GM23338 (cell line): ENCODE measurements at regions not wholly inside any gene's neighbourhood (a gene's known extent, or its start where the extent isn't known, plus 50 kb on each side); places are given as distances from the start of the nearest gene placed in this dataset.

Source experiments
- ATAC-seq: fragments of 200-7000 bp; cut with Tn5 transposase; 3 replicates; pipeline ENCODE4 v1.9.1; 2020
- DNase-seq: peaks from one replicate; pipeline ENCODE4 v3.0.0-alpha.2; 2015; ENCODE audit warnings: low spot score
- H2AFZ ChIP-seq: fragments of 200-600 bp; sonication (generic); 2 replicates; pipeline ENCODE4 v1.8.0; 2016; ENCODE audit warnings: antibody characterized with exemption, mild to moderate bottlenecking, moderate library complexity
- H3F3A ChIP-seq: fragments of 200-600 bp; sonication (generic); replicated peaks from 2 replicates; pipeline ENCODE4 v1.8.0; 2017; ENCODE audit warnings: antibody characterized with exemption, mixed run types, low read depth
- H3K27ac ChIP-seq: fragments of 200-600 bp; sonication (generic); 2 replicates; pipeline ENCODE4 v1.6.1; 2016; ENCODE audit warnings: low read depth
- H3K27me3 ChIP-seq: fragments of 200-600 bp; sonication (generic); 2 replicates; pipeline ENCODE4 v1.8.0; 2016; ENCODE audit warnings: mild to moderate bottlenecking, mixed run types, moderate library complexity; ENCODE audit not compliant: insufficient read depth
- H3K36me3 ChIP-seq: fragments of 200-600 bp; sonication (generic); 2 replicates; pipeline ENCODE4 v1.8.0; 2016; ENCODE audit warnings: mild to moderate bottlenecking; ENCODE audit not compliant: insufficient read depth
- H3K4me1 ChIP-seq: fragments of 200-600 bp; sonication (generic); 2 replicates; pipeline ENCODE4 v1.8.0; 2016; ENCODE audit warnings: mild to moderate bottlenecking, moderate library complexity; ENCODE audit not compliant: insufficient read depth
- H3K4me2 ChIP-seq: fragments of 200-600 bp; sonication (generic); 2 replicates; pipeline ENCODE4 v1.7.1; 2017; ENCODE audit warnings: mixed run types
- H3K4me3 ChIP-seq: fragments of 200-600 bp; sonication (generic); 2 replicates; pipeline ENCODE4 v1.6.1; 2016; ENCODE audit warnings: mixed run types
- H3K79me2 ChIP-seq: fragments of 200-600 bp; sonication (generic); replicated peaks from 2 replicates; pipeline ENCODE4 v1.8.0; 2017; ENCODE audit warnings: mild to moderate bottlenecking; ENCODE audit not compliant: insufficient read depth
- H3K9me2 ChIP-seq: fragments of 200-600 bp; sonication (generic); 2 replicates; pipeline ENCODE4 v1.8.0; 2017; ENCODE audit not compliant: insufficient read depth
- H4K20me1 ChIP-seq: fragments of 200-600 bp; sonication (generic); replicated peaks from 2 replicates; pipeline ENCODE4 v1.8.0; 2017; ENCODE audit warnings: mild to moderate bottlenecking; ENCODE audit not compliant: insufficient read depth
- H3K27ac Mint-ChIP-seq: 2 replicates; pipeline ENCODE4 v1.8.0; 2020; ENCODE audit warnings: inconsistent platforms, mild to moderate bottlenecking, moderate library complexity, mixed read lengths
- H3K27me3 Mint-ChIP-seq: 3 replicates; pipeline ENCODE4 v1.8.0; 2022; ENCODE audit warnings: low read depth, mild to moderate bottlenecking, moderate library complexity, mixed read lengths, inconsistent platforms; ENCODE audit not compliant: insufficient read depth, poor library complexity
- H3K36me3 Mint-ChIP-seq: 3 replicates; pipeline ENCODE4 v1.8.0; 2021; ENCODE audit warnings: low read depth, mild to moderate bottlenecking, inconsistent platforms, moderate library complexity, mixed read lengths
- H3K4me1 Mint-ChIP-seq: 3 replicates; pipeline ENCODE4 v1.8.0; 2020; ENCODE audit warnings: mild to moderate bottlenecking, inconsistent platforms, mixed read lengths
- H3K4me3 Mint-ChIP-seq: 3 replicates; pipeline ENCODE4 v1.8.0; 2021; ENCODE audit warnings: moderate library complexity, mild to moderate bottlenecking, inconsistent platforms, mixed read lengths
- H3K9me3 Mint-ChIP-seq: 3 replicates; pipeline ENCODE4 v1.8.0; 2020; ENCODE audit warnings: moderate library complexity, mild to moderate bottlenecking, inconsistent platforms, mixed read lengths
- CREB1 ChIP-seq: fragments of 250-450 bp; sonication (Bioruptor Pico); IDR thresholded peaks from 2 replicates; pipeline ENCODE4 v1.5.0; 2020; ENCODE audit warnings: low read depth, mild to moderate bottlenecking, moderate library complexity
- CTCF ChIP-seq, 2 experiments: fragments of 200-600 bp in 1 of 2; sonication (generic) in 1 of 2; conservative IDR thresholded peaks; 2 replicates each; pipeline versions ENCODE4 v1.5.1 to v1.6.1; 2016 to 2017; ENCODE audit warnings: antibody characterized with exemption in 2 of 2, low read depth in 2 of 2, mild to moderate bottlenecking in 2 of 2, moderate library complexity in 1 of 2
- ETS1 ChIP-seq: IDR thresholded peaks from 2 replicates; pipeline ENCODE4 v1.6.1; 2016; ENCODE audit warnings: antibody characterized with exemption
- EZH2 ChIP-seq: fragments of 200-600 bp; sonication (generic); IDR thresholded peaks from one replicate; pipeline ENCODE4 v1.8.0; 2017; ENCODE audit warnings: antibody characterized with exemption, mild to moderate bottlenecking, low read depth; ENCODE audit not compliant: unreplicated experiment
- EZH2phosphoT487 ChIP-seq: fragments of 200-600 bp; sonication (generic); IDR thresholded peaks from one replicate; pipeline ENCODE4 v1.8.1; 2018; ENCODE audit warnings: antibody characterized with exemption; ENCODE audit not compliant: unreplicated experiment
- JUNB ChIP-seq: IDR thresholded peaks from one replicate; pipeline ENCODE4 v1.6.1; 2016; ENCODE audit warnings: antibody characterized with exemption; ENCODE audit not compliant: unreplicated experiment
- NANOG ChIP-seq: IDR thresholded peaks from 2 replicates; pipeline ENCODE4 v1.6.1; 2016; ENCODE audit warnings: antibody characterized with exemption, borderline replicate concordance
- POLR2AphosphoS5 ChIP-seq: IDR thresholded peaks from 2 replicates; pipeline ENCODE4 v1.6.1; 2016; ENCODE audit warnings: antibody characterized with exemption, low read depth
- REST ChIP-seq: IDR thresholded peaks from one replicate; pipeline ENCODE4 v1.6.1; 2018; ENCODE audit warnings: antibody characterized with exemption; ENCODE audit not compliant: unreplicated experiment
- STAT1 ChIP-seq: IDR thresholded peaks from one replicate; pipeline ENCODE4 v1.6.1; 2016; ENCODE audit warnings: antibody characterized with exemption; ENCODE audit not compliant: unreplicated experiment
- ZNF114 ChIP-seq: fragments of 250-450 bp; sonication (Bioruptor Pico); IDR thresholded peaks from 2 replicates; pipeline ENCODE4 v1.5.0; 2020; ENCODE audit warnings: mild to moderate bottlenecking, moderate library complexity
- ZNF331 ChIP-seq: fragments of 250-450 bp; sonication (Bioruptor Pico); IDR thresholded peaks from 2 replicates; pipeline ENCODE4 v1.5.0; 2020; ENCODE audit warnings: low read depth, mild to moderate bottlenecking, moderate library complexity
- TF ChIP-seq, protein P1 (sequence below): fragments of 250-450 bp; sonication (Bioruptor Pico); IDR thresholded peaks from 2 replicates; pipeline ENCODE4 v1.5.0; 2020; ENCODE audit warnings: mild to moderate bottlenecking, moderate library complexity

DNA sequence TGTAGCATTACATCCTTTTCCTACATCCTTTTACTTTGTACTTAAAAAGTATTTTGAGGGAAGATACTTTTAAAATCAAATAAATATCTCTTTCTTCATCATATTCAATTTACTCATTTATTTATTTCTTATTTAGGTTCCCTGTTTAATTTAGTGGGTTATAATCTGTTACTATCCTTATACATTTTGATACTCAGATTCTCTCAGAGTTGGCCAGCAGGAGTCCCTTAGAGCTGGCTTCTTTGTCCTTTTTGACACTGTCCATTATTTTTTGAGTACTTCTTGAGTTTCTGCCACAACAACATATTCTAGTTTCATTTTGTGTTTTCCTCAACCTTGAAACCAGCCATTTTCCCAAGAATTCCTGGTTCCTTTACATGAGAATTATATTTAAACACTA, 111.6 kb upstream of the DCBLD2 start:
- H3K79me2 ChIP-seq: no peaks in the 10 kb centered on the region
- ATAC-seq: no peak
- H3K27ac Mint-ChIP-seq: no peak overlapping the region
- no peak for DNase-seq
- H3K27me3 ChIP-seq: no peaks in the 10 kb centered on the region
- no peaks in the 10 kb centered on the region for H3K4me1 Mint-ChIP-seq
- H3K9me3 Mint-ChIP-seq: no peaks in the 10 kb centered on the region
- H3K36me3 ChIP-seq: no peaks in the 10 kb centered on the region
- H3K4me1 ChIP-seq: no peaks in the 10 kb centered on the region
- H3F3A ChIP-seq: no peaks in the 10 kb centered on the region
- H3K4me2 ChIP-seq: no peak overlapping the region
- H3K27me3 Mint-ChIP-seq: no peaks in the 10 kb centered on the region
- H2AFZ ChIP-seq: no peak overlapping the region
- no peaks in the 10 kb centered on the region for H3K36me3 Mint-ChIP-seq
- no peak overlapping the region for H3K4me3 Mint-ChIP-seq
- H3K27ac ChIP-seq: no peak overlapping the region
- no peaks in the 10 kb centered on the region for H4K20me1 ChIP-seq
- no peak overlapping the region for H3K4me3 ChIP-seq
- no peaks in the 10 kb centered on the region; the same call in 1 of the 2 replicates for H3K9me2 ChIP-seq
- TF ChIP-seq REST: no peak
- no peak for TF ChIP-seq ZNF331
- TF ChIP-seq CTCF (conservative IDR thresholded peaks at IDR 0.05; ENCODE audit: low read depth in 2 of 2): no peak
- no peak for TF ChIP-seq ZNF114 (CRISPR knock-in tag)
- TF ChIP-seq POLR2AphosphoS5: no peak
- TF ChIP-seq ETS1: no peak
- no peak for TF ChIP-seq EZH2phosphoT487
- no peak for TF ChIP-seq STAT1
- no peak for TF ChIP-seq JUNB
- TF ChIP-seq EZH2: no peak
- no peak for TF ChIP-seq NANOG
- TF ChIP-seq CREB1 (CRISPR knock-in tag): no peak
- TF ChIP-seq, protein P1, sequence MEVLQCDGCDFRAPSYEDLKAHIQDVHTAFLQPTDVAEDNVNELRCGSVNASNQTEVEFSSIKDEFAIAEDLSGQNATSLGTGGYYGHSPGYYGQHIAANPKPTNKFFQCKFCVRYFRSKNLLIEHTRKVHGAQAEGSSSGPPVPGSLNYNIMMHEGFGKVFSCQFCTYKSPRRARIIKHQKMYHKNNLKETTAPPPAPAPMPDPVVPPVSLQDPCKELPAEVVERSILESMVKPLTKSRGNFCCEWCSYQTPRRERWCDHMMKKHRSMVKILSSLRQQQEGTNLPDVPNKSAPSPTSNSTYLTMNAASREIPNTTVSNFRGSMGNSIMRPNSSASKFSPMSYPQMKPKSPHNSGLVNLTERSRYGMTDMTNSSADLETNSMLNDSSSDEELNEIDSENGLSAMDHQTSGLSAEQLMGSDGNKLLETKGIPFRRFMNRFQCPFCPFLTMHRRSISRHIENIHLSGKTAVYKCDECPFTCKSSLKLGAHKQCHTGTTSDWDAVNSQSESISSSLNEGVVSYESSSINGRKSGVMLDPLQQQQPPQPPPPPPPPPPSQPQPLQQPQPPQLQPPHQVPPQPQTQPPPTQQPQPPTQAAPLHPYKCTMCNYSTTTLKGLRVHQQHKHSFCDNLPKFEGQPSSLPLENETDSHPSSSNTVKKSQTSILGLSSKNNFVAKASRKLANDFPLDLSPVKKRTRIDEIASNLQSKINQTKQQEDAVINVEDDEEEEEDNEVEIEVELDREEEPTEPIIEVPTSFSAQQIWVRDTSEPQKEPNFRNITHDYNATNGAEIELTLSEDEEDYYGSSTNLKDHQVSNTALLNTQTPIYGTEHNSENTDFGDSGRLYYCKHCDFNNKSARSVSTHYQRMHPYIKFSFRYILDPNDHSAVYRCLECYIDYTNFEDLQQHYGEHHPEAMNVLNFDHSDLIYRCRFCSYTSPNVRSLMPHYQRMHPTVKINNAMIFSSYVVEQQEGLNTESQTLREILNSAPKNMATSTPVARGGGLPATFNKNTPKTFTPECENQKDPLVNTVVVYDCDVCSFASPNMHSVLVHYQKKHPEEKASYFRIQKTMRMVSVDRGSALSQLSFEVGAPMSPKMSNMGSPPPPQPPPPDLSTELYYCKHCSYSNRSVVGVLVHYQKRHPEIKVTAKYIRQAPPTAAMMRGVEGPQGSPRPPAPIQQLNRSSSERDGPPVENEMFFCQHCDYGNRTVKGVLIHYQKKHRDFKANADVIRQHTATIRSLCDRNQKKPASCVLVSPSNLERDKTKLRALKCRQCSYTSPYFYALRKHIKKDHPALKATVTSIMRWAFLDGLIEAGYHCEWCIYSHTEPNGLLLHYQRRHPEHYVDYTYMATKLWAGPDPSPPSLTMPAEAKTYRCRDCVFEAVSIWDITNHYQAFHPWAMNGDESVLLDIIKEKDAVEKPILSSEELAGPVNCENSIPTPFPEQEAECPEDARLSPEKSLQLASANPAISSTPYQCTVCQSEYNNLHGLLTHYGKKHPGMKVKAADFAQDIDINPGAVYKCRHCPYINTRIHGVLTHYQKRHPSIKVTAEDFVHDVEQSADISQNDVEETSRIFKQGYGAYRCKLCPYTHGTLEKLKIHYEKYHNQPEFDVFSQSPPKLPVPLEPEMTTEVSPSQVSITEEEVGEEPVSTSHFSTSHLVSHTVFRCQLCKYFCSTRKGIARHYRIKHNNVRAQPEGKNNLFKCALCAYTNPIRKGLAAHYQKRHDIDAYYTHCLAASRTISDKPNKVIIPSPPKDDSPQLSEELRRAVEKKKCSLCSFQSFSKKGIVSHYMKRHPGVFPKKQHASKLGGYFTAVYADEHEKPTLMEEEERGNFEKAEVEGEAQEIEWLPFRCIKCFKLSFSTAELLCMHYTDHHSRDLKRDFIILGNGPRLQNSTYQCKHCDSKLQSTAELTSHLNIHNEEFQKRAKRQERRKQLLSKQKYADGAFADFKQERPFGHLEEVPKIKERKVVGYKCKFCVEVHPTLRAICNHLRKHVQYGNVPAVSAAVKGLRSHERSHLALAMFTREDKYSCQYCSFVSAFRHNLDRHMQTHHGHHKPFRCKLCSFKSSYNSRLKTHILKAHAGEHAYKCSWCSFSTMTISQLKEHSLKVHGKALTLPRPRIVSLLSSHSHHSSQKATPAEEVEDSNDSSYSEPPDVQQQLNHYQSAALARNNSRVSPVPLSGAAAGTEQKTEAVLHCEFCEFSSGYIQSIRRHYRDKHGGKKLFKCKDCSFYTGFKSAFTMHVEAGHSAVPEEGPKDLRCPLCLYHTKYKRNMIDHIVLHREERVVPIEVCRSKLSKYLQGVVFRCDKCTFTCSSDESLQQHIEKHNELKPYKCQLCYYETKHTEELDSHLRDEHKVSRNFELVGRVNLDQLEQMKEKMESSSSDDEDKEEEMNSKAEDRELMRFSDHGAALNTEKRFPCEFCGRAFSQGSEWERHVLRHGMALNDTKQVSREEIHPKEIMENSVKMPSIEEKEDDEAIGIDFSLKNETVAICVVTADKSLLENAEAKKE: no peak
